Jurkat, Clone E6-1 (cell line): ENCODE measurements at regions not wholly inside any gene's neighbourhood (a gene's known extent, or its start where the extent isn't known, plus 50 kb on each side); places are given as distances from the start of the nearest gene placed in this dataset.

ENCODE experiments used
- DNase-seq: peaks from one replicate; pipeline ENCODE4 v3.0.0-alpha.2; 2011; ENCODE audit warnings: low read depth, low spot score
- H3K4me3 ChIP-seq: 2 replicates; pipeline ENCODE4 v1.5.1; 2011; ENCODE audit warnings: mild to moderate bottlenecking, low read length, control low read depth, moderate library complexity

DNA sequence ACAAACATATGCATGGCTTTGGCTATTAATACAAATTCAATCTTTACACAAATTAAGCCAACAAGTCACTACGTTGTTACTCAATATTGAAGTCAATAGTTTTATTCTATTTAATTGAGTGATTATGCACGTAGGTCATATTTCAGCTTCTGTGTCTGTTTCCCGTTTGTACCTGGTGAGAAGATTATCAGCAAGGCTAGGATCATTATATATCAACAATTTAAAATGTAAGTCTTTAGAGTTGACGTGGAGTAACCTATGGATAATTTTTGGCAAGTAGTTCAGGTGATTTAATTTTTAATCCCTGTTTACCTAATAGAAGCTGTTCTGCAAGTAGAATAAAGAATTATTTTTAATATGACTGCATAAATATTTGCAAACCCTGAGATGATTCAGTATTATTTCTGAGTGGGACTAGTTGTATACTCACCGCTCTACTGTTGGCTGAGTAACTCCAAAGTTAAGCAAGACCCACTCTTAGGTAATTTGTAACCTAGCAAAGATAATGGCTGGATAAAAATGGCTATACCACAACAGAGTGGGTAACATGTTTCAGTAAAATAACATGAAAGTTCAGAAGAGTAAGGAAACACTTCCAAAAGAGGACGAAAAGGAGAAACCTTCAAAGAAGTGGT, 161.0 kb downstream of the HGF start:
- no peak overlapping the region for H3K4me3 ChIP-seq
- no peak for DNase-seq

GRCh38 chr7:81607987-81608386, 161.9 kb downstream of the HGF start:
- no peak overlapping the region for H3K4me3 ChIP-seq
- DNase-seq = no peak

- DNase-seq = no peak
Observed at GRCh38 chr7:81606078-81606863, 163.6 kb downstream of the HGF start.

GRCh38 chr7:81605493-81605892, 164.4 kb downstream of the HGF start:
- no peak for DNase-seq
- no peak overlapping the region for H3K4me3 ChIP-seq

More at GRCh38 chr7:81606078-81606863, 163.6 kb downstream of the HGF start:
- no peak overlapping the region for H3K4me3 ChIP-seq

DNA sequence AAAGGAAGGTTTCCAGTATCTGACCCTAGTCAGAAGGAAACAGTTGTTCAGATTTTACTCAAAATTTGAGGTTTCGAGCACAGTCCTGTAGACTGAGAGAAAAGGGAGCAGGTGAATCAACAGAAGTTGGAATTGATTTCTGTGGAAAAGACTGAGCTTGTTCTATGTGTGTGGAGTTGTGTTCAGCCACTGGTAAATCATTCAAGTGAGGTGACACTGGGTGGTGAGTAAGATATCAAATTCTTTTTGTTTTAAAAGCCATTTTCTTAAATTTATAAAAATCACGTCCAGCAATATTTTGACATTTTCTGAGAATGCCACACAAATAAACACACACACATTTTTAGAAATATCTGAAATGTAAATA, 165.1 kb downstream of the HGF start:
- no peak for DNase-seq
- no peak overlapping the region for H3K4me3 ChIP-seq

- no peak for DNase-seq
- no peak overlapping the region for H3K4me3 ChIP-seq
Observed at GRCh38 chr7:81604075-81604807, 165.6 kb downstream of the HGF start.

GRCh38 chr7:81600608-81601007, 169.2 kb downstream of the HGF start:
- no peak for DNase-seq
- no peak overlapping the region for H3K4me3 ChIP-seq

- H3K4me3 ChIP-seq = no peak overlapping the region
- no peak for DNase-seq
Observed at GRCh38 chr7:81598951-81599350, 170.9 kb downstream of the HGF start.

DNA sequence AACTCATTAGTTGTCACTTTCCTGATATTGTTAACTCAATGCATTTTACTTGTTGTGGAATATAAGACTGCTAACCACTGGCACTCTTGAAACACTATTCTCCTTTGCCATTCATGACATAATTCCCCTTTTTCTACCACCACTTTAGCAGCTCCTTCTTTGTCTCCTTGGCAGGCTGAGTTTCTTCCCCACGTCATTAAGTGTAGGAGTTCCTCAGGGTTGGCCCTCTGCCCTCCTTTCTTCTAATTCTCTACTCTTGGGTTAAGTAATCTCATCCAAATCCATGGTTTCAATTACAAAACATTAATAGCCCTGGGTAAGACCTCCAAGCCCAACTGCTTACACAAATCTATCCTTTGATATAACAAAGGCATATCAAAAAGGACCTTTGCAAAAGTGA, 175.1 kb downstream of the HGF start:
- H3K4me3 ChIP-seq = no peak overlapping the region
- DNase-seq = no peak

- DNase-seq = no peak
- no peak overlapping the region for H3K4me3 ChIP-seq
Observed at GRCh38 chr7:81590131-81590530, 179.7 kb downstream of the HGF start.

DNA sequence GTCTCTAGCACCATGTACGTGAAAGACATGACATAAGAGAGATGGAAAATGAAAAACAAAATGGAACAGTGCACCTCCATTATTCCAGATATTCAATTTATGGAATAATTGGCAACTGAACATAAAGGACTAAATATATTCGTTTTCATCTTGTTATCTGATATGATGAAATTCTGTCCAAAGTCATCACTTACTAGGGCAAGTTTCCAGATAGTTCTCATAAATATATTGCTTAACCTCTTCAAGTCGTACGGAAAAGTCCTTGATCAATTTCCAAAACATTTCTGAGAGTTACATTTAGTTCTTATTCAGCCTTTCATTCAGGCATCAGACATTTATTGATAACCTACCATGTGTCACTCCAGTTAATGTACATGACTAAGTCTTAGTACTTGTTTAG, 185.2 kb downstream of the HGF start:
- no peak for DNase-seq
- H3K4me3 ChIP-seq = no peak overlapping the region

DNA sequence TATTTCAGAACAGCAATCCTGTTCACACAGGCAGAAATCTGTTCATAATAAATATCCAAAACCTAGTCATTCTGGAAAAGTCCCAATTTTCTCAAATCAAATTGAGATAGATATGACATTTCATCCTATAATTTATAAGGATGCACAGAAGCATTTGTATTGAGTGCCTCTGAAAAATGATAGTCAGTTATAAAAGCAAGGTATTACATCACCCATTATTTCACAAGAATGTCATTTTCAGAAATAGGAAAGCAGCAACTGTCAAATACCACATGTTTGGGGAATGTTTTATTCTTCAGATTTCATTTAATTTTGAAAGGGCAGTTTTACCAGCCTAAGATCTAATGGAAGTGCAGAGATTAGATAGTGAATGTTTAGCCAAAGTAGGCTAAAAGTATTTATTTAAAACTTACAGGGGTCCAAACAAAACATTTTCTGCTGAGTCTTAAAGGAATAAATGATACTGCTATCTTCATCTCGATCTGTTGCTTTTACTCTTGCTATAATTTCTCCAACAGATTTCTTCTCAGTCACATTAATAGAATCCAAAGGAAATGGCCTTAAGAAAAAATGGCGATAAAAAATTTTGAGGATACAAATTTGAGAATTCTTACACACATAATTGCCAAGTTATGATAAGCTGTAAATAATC, 185.8 kb downstream of the HGF start:
- no peak overlapping the region for H3K4me3 ChIP-seq
- DNase-seq = no peak

- DNase-seq = no peak
- no peak overlapping the region for H3K4me3 ChIP-seq
Observed at GRCh38 chr7:81583090-81583489, 186.8 kb downstream of the HGF start.

DNA sequence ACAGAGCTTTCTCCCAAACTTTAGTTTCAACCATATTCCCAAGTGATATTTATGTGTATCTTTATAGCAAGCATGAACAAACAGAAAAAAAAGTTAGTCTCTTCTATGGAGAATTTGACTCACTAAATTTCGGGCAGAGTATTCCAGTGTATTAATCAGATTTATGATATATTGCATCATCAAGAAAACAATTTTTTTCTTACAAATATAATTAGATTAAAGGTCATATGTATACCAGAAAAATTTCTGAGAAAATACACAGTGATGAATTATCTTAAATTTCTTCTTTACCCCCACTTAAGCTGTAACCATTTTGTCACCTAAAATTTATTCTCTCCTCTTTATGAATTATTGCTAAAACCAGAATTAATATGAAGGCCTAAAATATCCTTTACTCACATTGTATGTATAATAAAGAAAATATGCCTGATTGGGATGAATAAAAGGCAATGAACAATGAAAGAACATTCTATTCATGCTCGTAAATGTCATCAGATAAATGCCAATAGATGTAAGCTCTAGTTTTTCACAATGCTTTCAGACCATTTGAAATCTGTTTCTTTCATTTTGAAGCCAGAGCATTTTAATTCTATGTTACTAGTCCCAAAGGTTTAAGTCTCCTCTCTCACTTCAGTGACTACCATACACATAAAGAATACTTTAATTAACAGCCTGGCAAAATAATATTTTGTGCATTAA, 192.1 kb downstream of the HGF start:
- no peak for DNase-seq
- no peak overlapping the region for H3K4me3 ChIP-seq

- DNase-seq = no peak
- H3K4me3 ChIP-seq = no peak overlapping the region
Observed at GRCh38 chr7:81574723-81575326, 195.0 kb downstream of the HGF start.

DNA sequence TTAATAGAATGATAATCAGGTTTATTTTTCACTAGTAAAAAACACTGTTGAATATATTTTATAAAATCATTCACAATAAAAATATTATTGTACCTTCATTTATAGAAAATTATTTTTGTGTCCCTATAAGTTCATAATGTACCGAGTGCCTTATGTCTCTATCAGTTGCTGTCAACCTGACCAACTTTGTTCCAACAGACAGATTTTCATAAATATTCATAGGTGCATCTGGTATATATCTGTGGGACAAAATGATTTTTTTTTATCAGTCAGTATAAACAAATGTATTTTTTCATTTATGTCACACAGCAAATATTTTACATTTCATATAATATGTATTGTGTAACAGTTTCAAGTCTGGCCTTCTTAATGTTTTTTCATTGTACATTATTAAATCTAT, 195.9 kb downstream of the HGF start:
- H3K4me3 ChIP-seq = no peak overlapping the region
- DNase-seq = no peak

- no peak for DNase-seq
Observed at GRCh38 chr7:81573128-81573527, 196.7 kb downstream of the HGF start.

DNA sequence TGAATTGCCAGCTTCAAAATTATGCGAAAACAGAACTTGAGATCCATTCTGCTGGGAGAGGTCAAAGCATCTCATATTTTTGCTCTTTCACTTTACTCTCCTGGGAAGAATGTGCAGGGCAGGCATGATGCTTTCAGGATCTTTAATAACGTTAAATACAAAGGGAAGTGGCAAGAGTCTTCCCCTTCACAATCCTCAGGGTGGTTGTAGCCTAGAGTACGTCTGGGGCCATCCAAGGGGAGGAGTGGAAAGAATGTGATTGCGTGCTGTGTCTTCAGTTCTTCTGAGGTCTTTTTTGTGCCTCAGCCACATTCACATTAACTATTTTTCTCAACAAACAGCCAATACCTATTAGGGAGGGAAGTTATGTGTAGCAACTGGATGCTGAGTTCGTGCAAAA, 207.3 kb downstream of the HGF start:
- no peak overlapping the region for H3K4me3 ChIP-seq
- DNase-seq = no peak

More at GRCh38 chr7:81573128-81573527, 196.7 kb downstream of the HGF start:
- H3K4me3 ChIP-seq = no peak overlapping the region

GRCh38 chr7:81560708-81561107, 209.1 kb downstream of the HGF start:
- DNase-seq = no peak
- no peak overlapping the region for H3K4me3 ChIP-seq
